ENCODE measurements at regions not wholly inside any gene's neighbourhood (a gene's known extent, or its start where the extent isn't known, plus 50 kb on each side); places are given as distances from the start of the nearest gene placed in this dataset.

DNA sequence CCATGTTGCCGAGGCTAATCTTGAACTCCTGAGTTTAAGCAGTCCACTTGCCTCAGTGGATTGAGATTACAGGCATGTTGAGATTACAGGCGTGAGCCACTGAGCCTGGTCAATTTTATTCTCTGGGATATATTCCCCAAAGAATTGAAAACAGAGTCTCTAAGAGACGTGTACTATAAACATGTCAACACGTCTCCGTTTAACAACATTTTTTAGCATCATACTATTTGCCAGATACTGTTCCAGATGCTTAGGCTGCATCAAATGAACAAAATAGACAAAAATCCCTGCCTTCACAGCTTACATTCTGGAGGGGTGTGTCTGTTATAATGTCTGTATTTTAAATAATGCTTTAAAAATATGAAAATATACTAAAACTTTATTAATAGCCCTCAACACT is 54.1 kb upstream of the PRKG1 start:
- ATAC-seq (no peak), DNase-seq (no peak)
- H3K9me3 ChIP-seq, result no peaks in the 10 kb centered on the region
- no peaks in the 10 kb centered on the region for H3K4me1 ChIP-seq
- H3K4me3 ChIP-seq, result no peak overlapping the region
- no peak overlapping the region for H3K27ac ChIP-seq
- H3K36me3 ChIP-seq (ENCODE audit: insufficient read depth in 1 of 2, low read depth in 1 of 2), result no peaks in the 10 kb centered on the region
- WGBS, 3 donors, result 55 to 65% (median 56%) methylated on average over 5 of the region's 5 CpGs
- TF ChIP-seq, protein P1, sequence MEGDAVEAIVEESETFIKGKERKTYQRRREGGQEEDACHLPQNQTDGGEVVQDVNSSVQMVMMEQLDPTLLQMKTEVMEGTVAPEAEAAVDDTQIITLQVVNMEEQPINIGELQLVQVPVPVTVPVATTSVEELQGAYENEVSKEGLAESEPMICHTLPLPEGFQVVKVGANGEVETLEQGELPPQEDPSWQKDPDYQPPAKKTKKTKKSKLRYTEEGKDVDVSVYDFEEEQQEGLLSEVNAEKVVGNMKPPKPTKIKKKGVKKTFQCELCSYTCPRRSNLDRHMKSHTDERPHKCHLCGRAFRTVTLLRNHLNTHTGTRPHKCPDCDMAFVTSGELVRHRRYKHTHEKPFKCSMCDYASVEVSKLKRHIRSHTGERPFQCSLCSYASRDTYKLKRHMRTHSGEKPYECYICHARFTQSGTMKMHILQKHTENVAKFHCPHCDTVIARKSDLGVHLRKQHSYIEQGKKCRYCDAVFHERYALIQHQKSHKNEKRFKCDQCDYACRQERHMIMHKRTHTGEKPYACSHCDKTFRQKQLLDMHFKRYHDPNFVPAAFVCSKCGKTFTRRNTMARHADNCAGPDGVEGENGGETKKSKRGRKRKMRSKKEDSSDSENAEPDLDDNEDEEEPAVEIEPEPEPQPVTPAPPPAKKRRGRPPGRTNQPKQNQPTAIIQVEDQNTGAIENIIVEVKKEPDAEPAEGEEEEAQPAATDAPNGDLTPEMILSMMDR (IDR thresholded peaks at IDR 0.05), result no peak
- intact Hi-C loops (cut with DNase I), result no loop called here
- H3K27me3 ChIP-seq (ENCODE audit: insufficient read depth in 3 of 3, low read length in 2 of 3), result no peaks in the 10 kb centered on the region

DNA sequence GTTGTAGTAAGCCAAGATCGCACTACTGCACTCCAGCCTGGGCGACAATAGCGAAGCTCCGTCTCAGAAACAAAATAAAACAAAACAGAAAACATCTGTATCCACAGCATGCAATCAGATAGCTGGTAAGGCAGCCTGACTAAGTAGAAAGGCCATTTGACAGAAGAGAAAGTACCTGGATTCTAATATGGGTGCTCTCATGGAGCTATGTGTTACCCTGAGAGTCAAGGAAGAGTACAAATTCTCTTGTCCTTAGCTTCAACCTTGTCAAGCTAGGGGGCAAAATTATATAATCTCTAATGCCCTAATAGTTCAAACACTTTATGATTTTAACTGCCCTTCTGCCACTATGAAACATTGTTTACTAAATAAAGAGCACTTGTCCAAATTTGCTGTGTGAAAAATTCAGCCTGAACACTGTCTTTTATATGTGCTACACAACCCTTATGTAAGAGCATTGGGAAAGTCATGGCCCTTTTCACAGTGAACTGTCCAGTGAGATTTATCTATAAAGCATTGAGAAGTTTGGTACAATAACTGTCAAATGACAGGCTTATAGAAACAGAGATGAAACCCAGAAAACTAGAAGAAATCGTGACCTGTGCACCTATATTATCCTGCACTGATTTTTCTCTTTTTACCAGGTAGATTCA is 51.2 kb upstream of the PRKG1 start:
- ATAC-seq, result no peak
- no peaks in the 10 kb centered on the region for H3K9me3 ChIP-seq
- 88 to 95% (median 90%) methylated on average over 5 of the region's 5 CpGs for WGBS, 3 donors

GRCh38 chr10:51023636-51024035 is 50.7 kb upstream of the PRKG1 start:
- H3K9me3 ChIP-seq, result no peaks in the 10 kb centered on the region
- ATAC-seq (no peak), DNase-seq (no peak)
- no peaks in the 10 kb centered on the region for H3K27me3 ChIP-seq (ENCODE audit: insufficient read depth in 3 of 3, low read length in 2 of 3)
- peaks cover 7% of the 10 kb centered on the region for H3K4me1 ChIP-seq
- H3K27ac ChIP-seq, result no peak overlapping the region
- intact Hi-C loops (cut with DNase I), result no loop called here
- TF ChIP-seq, protein P1 (IDR thresholded peaks at IDR 0.05), result no peak
- H3K36me3 ChIP-seq (ENCODE audit: insufficient read depth in 1 of 2, low read depth in 1 of 2), result no peaks in the 10 kb centered on the region
- no peak overlapping the region for H3K4me3 ChIP-seq

More for the DNA sequence above, 51.2 kb upstream of the PRKG1 start:
- no peak for DNase-seq
- intact Hi-C loops (cut with DNase I), result no loop called here
- TF ChIP-seq, protein P1 (IDR thresholded peaks at IDR 0.05), result no peak
- H3K4me3 ChIP-seq, result no peak overlapping the region
- H3K36me3 ChIP-seq (ENCODE audit: insufficient read depth in 1 of 2, low read depth in 1 of 2), result no peaks in the 10 kb centered on the region
- H3K27me3 ChIP-seq (ENCODE audit: insufficient read depth in 3 of 3, low read length in 2 of 3), result no peaks in the 10 kb centered on the region
- no peak overlapping the region for H3K27ac ChIP-seq
- H3K4me1 ChIP-seq, result peaks cover 2% of the 10 kb centered on the region
